Immature natural killer cell (primary cell): ENCODE measurements at regions not wholly inside any gene's neighbourhood (a gene's known extent, or its start where the extent isn't known, plus 50 kb on each side); places are given as distances from the start of the nearest gene placed in this dataset.

Experiments
- DNase-seq, 3 donors: peaks; one replicate each; pipeline ENCODE4 v3.0.0; 2022; ENCODE audit warnings: mixed read lengths in 1 of 3
- H3K27ac Mint-ChIP-seq, 6 donors: one replicate each; pipeline ENCODE4 v1.8.0; 2020; ENCODE audit warnings: mixed read lengths in 6 of 6, mild to moderate bottlenecking in 5 of 6, inconsistent platforms in 4 of 6, moderate library complexity in 3 of 6
- H3K27me3 Mint-ChIP-seq, 3 donors: one replicate each; pipeline ENCODE4 v1.8.0; 2020 to 2021; ENCODE audit warnings: low read depth in 3 of 3, mild to moderate bottlenecking in 3 of 3, mixed read lengths in 3 of 3, moderate library complexity in 3 of 3, inconsistent platforms in 1 of 3
- H3K36me3 Mint-ChIP-seq, 3 donors: one replicate each; pipeline ENCODE4 v1.8.0; 2020; ENCODE audit warnings: mixed read lengths in 3 of 3, inconsistent platforms in 2 of 3, mild to moderate bottlenecking in 2 of 3
- H3K4me1 Mint-ChIP-seq, 2 donors: one replicate each; pipeline ENCODE4 v1.8.0; 2020; ENCODE audit warnings: inconsistent platforms in 2 of 2, mild to moderate bottlenecking in 2 of 2, mixed read lengths in 2 of 2, moderate library complexity in 1 of 2
- H3K4me3 Mint-ChIP-seq, 5 donors: one replicate each; pipeline ENCODE4 v1.8.0; 2020; ENCODE audit warnings: mild to moderate bottlenecking in 5 of 5, mixed read lengths in 5 of 5, inconsistent platforms in 3 of 5, moderate library complexity in 3 of 5
- H3K9me3 Mint-ChIP-seq, 6 donors: one replicate each; pipeline ENCODE4 v1.8.0; 2020; ENCODE audit warnings: mild to moderate bottlenecking in 6 of 6, mixed read lengths in 6 of 6, inconsistent platforms in 4 of 6, moderate library complexity in 3 of 6

DNA sequence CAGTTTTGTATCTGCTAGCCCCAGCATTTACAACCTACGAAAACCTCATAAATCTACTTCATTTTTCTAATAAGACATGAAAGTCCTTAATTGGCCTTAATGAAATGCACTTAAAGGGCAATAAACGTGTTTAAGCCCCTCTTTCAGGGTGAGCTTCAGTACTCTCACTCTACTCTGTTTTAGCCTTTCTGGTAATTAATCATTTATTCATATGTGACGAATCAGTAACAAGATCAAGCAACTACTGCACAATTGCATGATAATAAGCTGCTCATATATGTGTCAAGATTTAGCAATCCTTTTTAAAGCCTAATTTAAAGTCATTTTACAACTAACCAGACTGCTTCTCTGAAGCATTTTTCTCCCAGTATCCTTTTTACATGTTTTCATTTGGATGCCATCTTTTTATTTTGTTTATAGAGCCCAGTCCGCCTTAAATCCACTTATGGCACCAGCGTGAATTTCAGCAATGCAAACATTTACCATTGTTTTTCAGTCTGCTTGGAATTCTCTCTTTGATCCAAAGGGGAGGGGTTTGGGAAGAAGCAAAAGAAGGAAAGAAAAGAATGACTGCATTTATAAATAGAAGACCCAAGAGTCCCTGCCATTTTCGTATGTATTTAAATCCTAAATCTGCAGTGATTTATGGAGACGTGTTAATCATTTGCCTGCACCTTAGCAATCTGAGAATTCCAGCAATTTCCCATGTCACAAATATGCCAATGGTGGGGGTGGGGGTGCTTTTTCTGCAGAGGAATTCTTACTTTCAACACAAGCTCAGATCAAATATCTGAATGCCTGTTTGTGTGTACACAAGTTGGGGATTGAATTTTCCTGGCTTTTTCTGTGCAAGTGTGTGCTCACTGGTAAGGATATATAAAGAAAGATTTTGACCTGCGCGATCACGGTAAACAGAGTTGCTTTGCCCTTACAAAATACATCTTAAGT is 230.8 kb upstream of the TBC1D5 start:
- Mint-ChIP-seq H3K4me1 (peaks cover 11 to 29% of the 10 kb centered on the region in 2 donors), H3K36me3 (no peaks in the 10 kb centered on the region), H3K27ac (peak overlapping the region in 1 of 6 donors; percentile 14), H3K9me3 (no peaks in the 10 kb centered on the region), H3K27me3 (peaks cover 0 to 7% (median 0%) of the 10 kb centered on the region in 3 donors), H3K4me3 (peak overlapping the region in 1 of 5 donors; percentile 34)
- no peak for DNase-seq

DNA sequence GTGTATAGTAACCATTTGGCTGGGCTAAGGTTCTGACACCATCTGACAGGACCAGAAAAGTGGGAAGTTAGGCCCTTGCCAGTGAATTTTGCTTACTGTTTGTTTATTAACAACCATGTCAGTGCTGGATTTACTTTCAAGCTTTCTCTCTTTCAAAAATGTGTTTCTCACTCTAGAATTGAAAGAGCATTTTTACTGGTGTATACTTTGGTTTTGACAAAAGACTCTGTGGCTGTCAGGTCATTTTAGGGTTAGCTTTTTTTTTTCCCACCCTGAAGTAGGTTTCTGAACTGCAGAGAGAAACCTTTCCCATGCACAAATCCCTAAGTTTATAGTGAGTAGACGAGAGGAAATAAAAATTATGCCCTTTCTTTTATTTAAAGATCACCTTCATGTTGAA is 230.0 kb upstream of the TBC1D5 start:
- H3K9me3 Mint-ChIP-seq, result no peaks in the 10 kb centered on the region
- no peaks in the 10 kb centered on the region for H3K36me3 Mint-ChIP-seq
- H3K27me3 Mint-ChIP-seq, result peaks cover 0 to 7% (median 0%) of the 10 kb centered on the region in 3 donors
- DNase-seq, result no peak
- peak overlapping the region in 1 of 5 donors; percentile 34 for H3K4me3 Mint-ChIP-seq
- H3K4me1 Mint-ChIP-seq, result peaks cover 11 to 29% of the 10 kb centered on the region in 2 donors
- peak overlapping the region in 1 of 6 donors; percentile 14 for H3K27ac Mint-ChIP-seq

DNA sequence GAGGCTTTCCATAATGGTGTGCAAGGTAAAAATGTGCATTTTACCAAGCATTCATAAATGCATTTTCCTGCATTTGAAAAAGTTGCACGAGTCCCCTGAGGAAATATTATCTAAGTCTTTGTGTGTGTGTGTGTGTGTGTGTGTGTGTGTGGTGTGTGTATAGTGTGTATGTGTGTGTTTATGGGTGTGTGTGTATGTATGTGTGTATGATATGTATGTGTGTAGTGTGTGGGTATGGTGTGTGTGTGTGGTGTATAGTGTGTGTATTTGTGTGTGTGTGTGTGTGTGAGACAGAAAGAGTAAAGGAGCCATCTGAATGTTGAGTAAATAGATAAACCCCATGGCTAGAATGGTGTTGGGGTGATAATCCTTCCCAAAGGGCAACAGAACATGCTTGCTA is 229.6 kb upstream of the TBC1D5 start:
- H3K36me3 Mint-ChIP-seq, result no peaks in the 10 kb centered on the region
- H3K4me3 Mint-ChIP-seq, result peak overlapping the region in 1 of 5 donors; percentile 25
- DNase-seq, result no peak
- H3K9me3 Mint-ChIP-seq, result no peaks in the 10 kb centered on the region
- peaks cover 0 to 7% (median 0%) of the 10 kb centered on the region in 3 donors for H3K27me3 Mint-ChIP-seq
- peaks cover 11 to 29% of the 10 kb centered on the region in 2 donors for H3K4me1 Mint-ChIP-seq
- H3K27ac Mint-ChIP-seq, result peak overlapping the region in 1 of 6 donors; percentile 14

DNA sequence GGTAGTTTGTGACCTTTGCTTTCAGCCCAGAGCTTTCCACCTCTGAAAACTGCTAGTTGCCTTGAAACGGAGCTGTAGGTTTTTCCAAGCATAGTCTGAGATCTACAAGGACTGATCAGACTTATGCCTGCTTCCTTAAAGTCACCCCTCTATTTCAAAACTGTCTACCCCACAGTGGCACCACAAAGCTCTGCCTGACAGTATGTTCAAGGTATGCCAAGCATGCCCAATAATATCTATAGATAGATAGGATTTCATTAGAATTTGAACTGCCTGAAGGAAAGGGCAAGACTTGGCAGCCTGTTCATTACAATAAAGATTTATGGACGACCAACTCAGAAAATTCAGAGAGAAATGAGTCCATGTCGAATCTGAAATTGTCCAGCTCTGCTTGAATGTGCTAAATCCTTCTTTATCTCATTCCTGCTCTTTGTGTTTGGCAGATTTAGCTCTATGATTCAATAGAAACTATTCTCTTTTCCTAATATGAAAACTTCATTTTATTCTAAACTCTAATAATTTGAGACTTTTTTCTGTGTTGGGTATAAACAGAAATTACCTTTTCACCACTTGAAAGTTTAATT is 227.6 kb upstream of the TBC1D5 start:
- Mint-ChIP-seq H3K36me3 (no peaks in the 10 kb centered on the region), H3K27ac (no peak overlapping the region), H3K4me3 (no peak overlapping the region), H3K4me1 (peaks cover 11 to 29% of the 10 kb centered on the region in 2 donors), H3K9me3 (no peaks in the 10 kb centered on the region), H3K27me3 (peaks cover 0 to 7% (median 2%) of the 10 kb centered on the region in 3 donors)
- no peak for DNase-seq

DNA sequence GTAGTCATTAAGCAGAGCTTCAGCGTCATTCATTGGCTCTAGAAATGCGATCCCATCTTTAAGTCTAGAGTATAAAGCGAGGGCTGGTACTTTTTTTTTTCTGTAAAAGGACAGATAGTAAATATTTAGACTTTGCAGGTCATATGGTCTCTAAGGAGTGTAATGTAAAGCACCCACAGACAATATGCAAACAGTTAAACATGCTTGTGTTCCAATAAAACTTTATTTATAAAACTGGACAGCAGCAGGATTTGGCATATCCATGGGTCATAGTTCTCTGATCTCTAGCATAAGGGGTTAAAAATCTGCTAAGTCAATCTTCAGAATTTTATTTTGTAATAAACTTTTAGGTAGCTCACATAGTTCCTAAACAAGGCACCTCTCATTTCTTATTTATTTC is 226.8 kb upstream of the TBC1D5 start:
- no peak overlapping the region for H3K27ac Mint-ChIP-seq
- no peaks in the 10 kb centered on the region for H3K36me3 Mint-ChIP-seq
- H3K27me3 Mint-ChIP-seq, result peaks cover 0 to 7% (median 2%) of the 10 kb centered on the region in 3 donors
- H3K4me1 Mint-ChIP-seq, result peaks cover 14 to 32% of the 10 kb centered on the region in 2 donors
- no peak overlapping the region for H3K4me3 Mint-ChIP-seq
- no peak for DNase-seq
- H3K9me3 Mint-ChIP-seq, result no peaks in the 10 kb centered on the region

DNA sequence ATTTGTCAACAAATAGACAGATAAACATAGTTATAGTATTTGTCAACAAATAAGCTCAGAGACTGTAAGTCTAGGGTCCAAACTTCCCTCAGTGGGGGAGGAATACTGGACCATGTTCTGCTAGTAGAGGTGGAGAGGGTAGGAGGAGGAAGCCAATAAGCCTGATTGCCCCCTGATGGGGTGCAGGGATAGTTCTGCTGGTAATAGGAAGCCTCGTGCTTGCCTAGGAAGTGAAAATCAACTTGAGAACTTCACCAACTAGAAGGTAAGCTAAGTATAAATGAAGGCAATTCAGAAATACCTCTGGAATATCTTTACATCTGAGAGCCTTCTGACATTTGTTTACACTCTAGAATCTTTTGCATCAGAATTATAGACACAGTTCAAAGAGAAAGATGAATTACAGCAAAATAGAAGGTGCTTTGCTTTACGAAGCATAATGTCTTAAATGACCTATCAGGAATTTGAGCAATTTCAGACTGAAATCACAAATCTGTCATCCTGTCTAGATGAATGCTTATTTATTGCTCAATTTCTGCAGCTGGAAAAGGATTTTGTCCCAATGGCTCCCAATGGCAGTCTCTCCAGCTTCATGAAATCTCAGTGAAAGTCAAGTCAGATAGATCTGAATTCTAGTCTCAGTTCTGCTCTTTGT is 225.6 kb upstream of the TBC1D5 start:
- Mint-ChIP-seq H3K4me3 (no peak overlapping the region), H3K9me3 (no peaks in the 10 kb centered on the region), H3K4me1 (peaks cover 23 to 35% of the 10 kb centered on the region in 2 donors), H3K27me3 (peaks cover 0 to 6% (median 2%) of the 10 kb centered on the region in 3 donors), H3K27ac (no peak overlapping the region), H3K36me3 (no peaks in the 10 kb centered on the region)
- no peak for DNase-seq

DNA sequence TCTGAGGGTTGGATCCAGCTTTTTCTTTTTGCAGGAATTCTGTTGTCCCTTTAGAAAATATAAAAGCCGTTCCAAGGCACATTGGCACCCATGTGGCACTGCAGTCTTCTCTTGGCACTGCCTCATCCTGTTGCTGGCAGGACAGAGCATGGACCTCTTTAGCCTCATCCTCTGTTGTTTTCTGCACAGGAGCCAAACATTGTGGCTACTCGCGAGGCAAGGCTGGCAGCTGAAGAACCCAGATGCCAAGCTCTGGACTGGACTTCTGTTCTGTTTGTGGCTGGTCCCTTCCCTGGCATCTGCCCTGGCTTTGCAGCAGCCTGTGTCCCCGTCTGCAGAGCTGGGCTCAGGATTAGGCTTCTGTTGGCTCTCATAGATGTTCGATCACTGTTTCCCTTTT is 224.7 kb upstream of the TBC1D5 start:
- no peaks in the 10 kb centered on the region for H3K36me3 Mint-ChIP-seq
- H3K9me3 Mint-ChIP-seq, result no peaks in the 10 kb centered on the region
- peaks cover 20 to 29% of the 10 kb centered on the region in 2 donors for H3K4me1 Mint-ChIP-seq
- no peak overlapping the region for H3K4me3 Mint-ChIP-seq
- no peak for DNase-seq
- peaks cover 0 to 2% (median 0%) of the 10 kb centered on the region in 3 donors for H3K27me3 Mint-ChIP-seq
- H3K27ac Mint-ChIP-seq, result no peak overlapping the region

DNA sequence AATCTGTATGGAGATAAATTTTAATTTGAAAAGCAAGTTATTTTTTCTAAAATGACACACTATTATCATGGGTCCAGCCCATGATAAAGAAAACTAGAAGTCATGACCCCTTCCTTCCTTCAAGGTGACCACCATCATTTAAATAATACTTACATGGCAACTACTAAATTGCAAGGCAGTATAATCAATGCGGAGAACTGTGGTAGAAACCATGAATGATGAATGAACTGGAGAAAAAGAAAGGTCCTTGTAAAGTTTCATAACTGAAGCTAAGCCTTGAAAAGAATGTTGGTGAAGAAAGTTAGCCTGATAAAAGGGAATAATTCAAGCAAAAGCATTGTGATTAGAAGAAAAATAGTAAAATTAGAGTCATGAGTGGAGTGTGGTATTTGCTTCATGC is 222.9 kb upstream of the TBC1D5 start:
- Mint-ChIP-seq H3K27ac (no peak overlapping the region), H3K36me3 (no peaks in the 10 kb centered on the region), H3K4me1 (peaks cover 16 to 19% of the 10 kb centered on the region in 2 donors), H3K9me3 (no peaks in the 10 kb centered on the region), H3K27me3 (peaks cover 0 to 2% (median 0%) of the 10 kb centered on the region in 3 donors), H3K4me3 (no peak overlapping the region)
- DNase-seq, result no peak

DNA sequence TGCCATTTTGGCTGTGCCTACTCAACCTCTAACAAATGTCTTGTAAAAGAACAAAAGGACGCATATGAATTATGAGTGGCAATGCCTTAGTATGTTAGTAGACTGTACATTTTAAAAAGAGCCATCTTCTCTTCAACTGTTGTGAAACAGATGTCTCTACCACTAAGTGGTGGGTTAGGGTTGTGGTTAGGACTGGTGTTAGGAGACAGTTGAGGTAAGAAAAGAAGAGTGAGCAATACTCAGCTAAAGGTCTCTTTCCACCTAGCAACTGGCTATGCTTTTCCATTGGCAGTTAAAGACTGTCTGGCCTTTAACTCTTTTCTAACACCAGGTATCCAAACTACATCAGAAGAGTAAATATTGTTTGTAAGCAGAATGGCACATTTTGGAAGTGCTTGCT is 221.7 kb upstream of the TBC1D5 start:
- Mint-ChIP-seq H3K27ac (peak overlapping the region in 5 of 6 donors; percentile 9 to 78 (median 51)), H3K4me1 (peaks cover 16 to 19% of the 10 kb centered on the region in 2 donors), H3K36me3 (no peaks in the 10 kb centered on the region), H3K9me3 (no peaks in the 10 kb centered on the region), H3K4me3 (peak overlapping the region in 4 of 5 donors; percentile 22 to 51 (median 44)), H3K27me3 (peaks cover 0 to 4% (median 0%) of the 10 kb centered on the region in 3 donors)
- peak; percentile 40 to 53 (median 43) for DNase-seq

DNA sequence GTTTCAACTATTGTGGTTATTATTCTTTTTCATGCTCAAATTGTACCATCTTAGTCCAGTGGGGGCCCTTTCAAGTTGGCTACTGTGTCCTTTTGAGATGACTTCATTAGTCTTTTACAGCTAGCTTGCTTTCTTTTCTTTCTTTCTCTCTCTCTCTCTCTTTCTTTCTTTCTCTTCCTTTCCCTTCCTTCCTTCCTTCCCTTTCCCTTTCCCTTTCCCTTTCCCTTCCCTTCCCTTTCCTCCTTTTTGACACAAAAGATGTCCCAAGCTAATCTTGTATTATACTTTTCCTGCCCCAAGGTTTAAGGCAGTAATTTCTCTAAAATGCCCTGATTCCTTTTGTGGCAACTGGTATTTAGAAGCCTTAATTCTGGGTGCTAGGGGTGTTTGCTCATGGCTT is 213.0 kb upstream of the TBC1D5 start:
- Mint-ChIP-seq H3K4me3 (no peak overlapping the region), H3K9me3 (peaks cover 0 to 6% (median under 1%) of the 10 kb centered on the region in 6 donors)
- no peak for DNase-seq

DNA sequence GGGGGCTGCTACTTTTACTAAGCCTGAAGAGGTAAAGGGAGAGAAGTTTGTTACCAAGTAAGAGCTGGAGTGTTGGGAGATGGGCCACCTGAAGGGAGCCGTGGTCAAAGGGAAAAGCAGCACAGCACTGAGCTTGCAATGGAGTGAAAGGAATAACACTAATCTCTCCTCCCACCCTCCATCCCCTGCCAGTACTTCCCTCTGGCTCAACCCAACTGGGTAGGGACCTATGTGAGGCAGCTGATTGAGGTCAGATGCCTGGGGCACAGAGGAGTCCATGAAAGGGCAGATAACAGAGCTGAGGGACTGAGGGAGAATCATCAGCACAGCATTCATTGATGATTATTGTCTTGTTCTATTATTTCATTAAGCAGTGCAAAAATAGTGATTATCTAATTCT is 212.4 kb upstream of the TBC1D5 start:
- no peaks in the 10 kb centered on the region for H3K4me1 Mint-ChIP-seq
- H3K9me3 Mint-ChIP-seq, result peaks cover 0 to 7% (median under 1%) of the 10 kb centered on the region in 6 donors
- no peak overlapping the region for H3K27ac Mint-ChIP-seq
- H3K27me3 Mint-ChIP-seq, result peaks cover 0 to 4% (median 0%) of the 10 kb centered on the region in 3 donors
- no peak overlapping the region for H3K4me3 Mint-ChIP-seq
- peaks cover 0 to 4% (median 0%) of the 10 kb centered on the region in 3 donors for H3K36me3 Mint-ChIP-seq
- no peak for DNase-seq

More for the DNA sequence above, 213.0 kb upstream of the TBC1D5 start:
- Mint-ChIP-seq H3K27me3 (peaks cover 0 to 5% (median 0%) of the 10 kb centered on the region in 3 donors), H3K36me3 (peaks cover 0 to 3% (median 0%) of the 10 kb centered on the region in 3 donors), H3K27ac (no peak overlapping the region), H3K4me1 (no peaks in the 10 kb centered on the region)

DNA sequence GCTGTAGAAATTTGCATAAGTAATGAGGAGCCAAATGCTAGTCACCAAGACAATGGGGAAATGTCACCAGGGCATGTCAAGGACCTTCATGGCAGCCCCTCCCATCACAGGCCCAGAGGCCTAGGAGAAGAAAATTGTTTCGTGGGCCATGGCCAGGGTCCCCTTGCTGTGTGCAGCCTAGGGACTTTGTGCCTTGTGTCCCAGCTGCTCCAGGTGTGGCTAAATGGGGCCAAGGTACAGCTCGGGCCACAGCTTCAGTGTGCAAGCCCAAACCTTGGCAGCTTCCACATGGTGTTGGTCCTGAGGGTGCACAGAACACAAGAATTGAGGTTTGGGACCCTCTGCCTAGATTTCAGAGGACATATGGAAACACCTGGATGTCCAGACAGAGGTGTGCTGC is 208.8 kb upstream of the TBC1D5 start:
- no peak overlapping the region for H3K4me3 Mint-ChIP-seq
- H3K4me1 Mint-ChIP-seq, result no peaks in the 10 kb centered on the region
- no peak for DNase-seq
- H3K27me3 Mint-ChIP-seq, result peaks cover 0 to 6% (median 0%) of the 10 kb centered on the region in 3 donors
- H3K27ac Mint-ChIP-seq, result no peak overlapping the region
- peaks cover 0 to 4% (median 0%) of the 10 kb centered on the region in 3 donors for H3K36me3 Mint-ChIP-seq
- H3K9me3 Mint-ChIP-seq, result peaks cover 0 to 7% (median under 1%) of the 10 kb centered on the region in 6 donors

DNA sequence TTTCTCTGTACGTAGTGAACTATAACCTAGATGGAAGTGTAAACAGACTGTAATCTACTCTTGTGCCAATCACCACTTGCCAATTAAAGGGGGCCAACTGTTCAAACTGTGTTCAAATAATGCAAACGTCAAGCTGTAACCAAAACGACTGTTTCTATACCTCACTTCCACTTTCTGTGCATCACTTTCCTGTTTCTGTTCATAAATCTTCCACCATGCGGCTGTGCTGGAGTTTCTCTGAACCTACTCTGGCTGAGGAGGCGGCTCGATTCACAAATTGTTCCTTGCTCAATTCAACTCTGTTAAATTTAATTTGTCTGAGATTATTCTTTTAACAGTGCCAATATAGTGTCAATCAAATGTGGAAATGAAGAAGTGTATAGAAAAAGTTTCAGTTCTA is 206.7 kb upstream of the TBC1D5 start:
- H3K4me3 Mint-ChIP-seq, result no peak overlapping the region
- H3K27ac Mint-ChIP-seq, result no peak overlapping the region
- peaks cover 0 to 7% (median under 1%) of the 10 kb centered on the region in 6 donors for H3K9me3 Mint-ChIP-seq

More for the DNA sequence above, 206.7 kb upstream of the TBC1D5 start:
- peaks cover 0 to 4% (median 0%) of the 10 kb centered on the region in 3 donors for H3K36me3 Mint-ChIP-seq
- no peak for DNase-seq
- H3K27me3 Mint-ChIP-seq, result peaks cover 0 to 6% (median 0%) of the 10 kb centered on the region in 3 donors
- H3K4me1 Mint-ChIP-seq, result no peaks in the 10 kb centered on the region
